ENCODE measurements at regions not wholly inside any gene's neighbourhood (a gene's known extent, or its start where the extent isn't known, plus 50 kb on each side); places are given as distances from the start of the nearest gene placed in this dataset.

- Histone ChIP-seq H3K27ac (ENCODE audit: control insufficient read depth, insufficient read depth) (no peak overlapping the region), H3K27me3 (replicated peaks in 1 of 2; ENCODE audit: control insufficient read depth in 2 of 2, insufficient read depth in 2 of 2, low read length in 1 of 2) (no peaks in the 10 kb centered on the region; a peak in 1 of 4 replicates), H2AFZ (ENCODE audit: control insufficient read depth, low read depth, low read length) (no peak overlapping the region), H3K4me2 (ENCODE audit: control insufficient read depth, insufficient read depth) (no peak overlapping the region), H3K9ac (ENCODE audit: control insufficient read depth, insufficient read depth, low read length) (no peak overlapping the region), H3K4me3 (no peak overlapping the region), H3K4me1 (ENCODE audit: control insufficient read depth, insufficient read depth, low read length) (no peaks in the 10 kb centered on the region), H3K9me3 (replicated peaks; ENCODE audit: control insufficient read depth, insufficient read depth, low read length) (no peaks in the 10 kb centered on the region; the same call in 2 of the 3 replicates), H4K20me1 (ENCODE audit: control insufficient read depth, insufficient read depth) (no peaks in the 10 kb centered on the region), H3K36me3 (ENCODE audit: control insufficient read depth in 2 of 2, insufficient read depth in 2 of 2, low read length in 1 of 2) (no peaks in the 10 kb centered on the region), H3K79me2 (ENCODE audit: control insufficient read depth, insufficient read depth, low read length) (no peaks in the 10 kb centered on the region)
- ATAC-seq: no peak
- ChIA-PET SMC1A (ENCODE audit: uncharacterized antibody, unreplicated experiment) (interaction anchor here (1.2 to 1.5 kb wide), 2 partner anchors 22 to 44 kb away, joined by 3 read pairs; no protein-coding TSS in a partner anchor), RAD21 (ENCODE audit: unreplicated experiment) (interaction anchor here (0.5 kb wide), 1 partner anchor 75 kb away, joined by 3 read pairs; no protein-coding TSS in a partner anchor), POLR2A (no interaction called here), CTCF (interaction anchor here (1.2 kb wide), 1 partner anchor 16 kb away, joined by 3 read pairs; no protein-coding TSS in a partner anchor)
- no peak for FAIRE-seq
- WGBS (ENCODE audit: insufficient coverage, insufficient replicate concordance, low lambda C conversion rate, missing lambda C conversion rate): 65% methylated on average over 3 of the region's 3 CpGs
- DNase-seq (ENCODE audit: low read depth, low spot score): no peak
- no TSS peak for BruUV-seq (replicated peaks)
- intact Hi-C loops (cut with micrococcal nuclease; ENCODE audit: unreplicated experiment) (no loop called here), in situ Hi-C loops (cut with MboI) (no loop called here)
- TF ChIP-seq NR2F1 (conservative IDR thresholded peaks at IDR 0.05) (no peak), YBX1 (IDR thresholded peaks at IDR 0.05) (no peak), RB1 (IDR thresholded peaks at IDR 0.05; ENCODE audit: borderline replicate concordance) (no peak), STAT1 (conservative IDR thresholded peaks at IDR 0.05) (no peak)
Measured at GRCh38 chr13:40475617-40476016, 190.8 kb downstream of the FOXO1 start.

DNA sequence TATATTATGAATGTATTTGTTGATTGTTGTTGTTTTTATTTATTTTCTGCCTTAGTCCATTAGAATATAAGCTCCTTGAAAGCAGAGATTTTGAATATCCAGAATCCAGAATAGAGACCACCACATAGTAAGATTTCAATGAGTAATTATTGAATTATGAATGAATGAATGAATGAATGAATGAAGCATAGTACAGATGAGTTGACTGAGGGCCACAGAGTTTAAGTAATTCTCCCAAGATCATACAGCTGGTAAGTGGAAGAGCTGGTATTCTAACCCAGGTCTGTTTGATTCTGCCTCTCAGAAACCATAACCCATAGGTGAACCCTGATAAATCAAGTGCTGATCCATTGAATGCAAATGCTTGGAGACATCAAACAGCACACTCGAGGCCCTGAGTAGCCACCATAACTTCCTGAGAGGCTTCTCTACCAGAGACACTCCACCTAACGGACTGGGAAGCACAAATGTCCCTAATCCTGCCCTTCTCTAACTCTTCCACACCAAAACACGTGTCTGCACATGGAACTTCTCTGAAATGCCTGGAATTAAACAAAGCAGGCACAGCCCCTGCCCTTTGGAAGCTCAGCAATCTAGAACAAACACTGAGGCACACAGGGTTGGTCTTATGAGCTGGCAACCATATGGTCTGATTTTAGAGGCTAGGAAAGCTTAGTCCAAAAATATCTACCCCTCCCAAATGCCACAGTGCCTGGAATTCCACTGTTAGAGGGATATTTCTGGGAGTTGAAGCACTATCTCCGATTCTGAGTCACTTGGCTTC is 190.1 kb downstream of the FOXO1 start:
- CTCF ChIA-PET: interaction anchor here (1.2 kb wide), 1 partner anchor 17 kb away, joined by 3 read pairs; no protein-coding TSS in a partner anchor
- FAIRE-seq: no peak

More for the DNA sequence above, 190.1 kb downstream of the FOXO1 start:
- intact Hi-C loops (cut with micrococcal nuclease; ENCODE audit: unreplicated experiment): no loop called here
- Histone ChIP-seq H3K36me3 (ENCODE audit: control insufficient read depth in 2 of 2, insufficient read depth in 2 of 2, low read length in 1 of 2) (no peaks in the 10 kb centered on the region), H3K79me2 (ENCODE audit: control insufficient read depth, insufficient read depth, low read length) (no peaks in the 10 kb centered on the region), H2AFZ (ENCODE audit: control insufficient read depth, low read depth, low read length) (no peak overlapping the region), H3K27me3 (replicated peaks in 1 of 2; ENCODE audit: control insufficient read depth in 2 of 2, insufficient read depth in 2 of 2, low read length in 1 of 2) (no peaks in the 10 kb centered on the region; a peak in 1 of 4 replicates), H3K4me1 (ENCODE audit: control insufficient read depth, insufficient read depth, low read length) (no peaks in the 10 kb centered on the region), H3K9ac (ENCODE audit: control insufficient read depth, insufficient read depth, low read length) (no peak overlapping the region), H3K4me3 (no peak overlapping the region), H4K20me1 (ENCODE audit: control insufficient read depth, insufficient read depth) (no peaks in the 10 kb centered on the region), H3K4me2 (ENCODE audit: control insufficient read depth, insufficient read depth) (no peak overlapping the region), H3K27ac (ENCODE audit: control insufficient read depth, insufficient read depth) (no peak overlapping the region), H3K9me3 (replicated peaks; ENCODE audit: control insufficient read depth, insufficient read depth, low read length) (no peaks in the 10 kb centered on the region; the same call in 2 of the 3 replicates)
- ATAC-seq (no peak), DNase-seq (ENCODE audit: low read depth, low spot score) (no peak)
- 15% methylated on average over 4 of the region's 4 CpGs for WGBS (ENCODE audit: insufficient coverage, insufficient replicate concordance, low lambda C conversion rate, missing lambda C conversion rate)
- ChIA-PET SMC1A (ENCODE audit: uncharacterized antibody, unreplicated experiment) (interaction anchor here (1.2 to 1.5 kb wide), 2 partner anchors 22 to 43 kb away, joined by 3 read pairs; no protein-coding TSS in a partner anchor), POLR2A (no interaction called here), RAD21 (ENCODE audit: unreplicated experiment) (interaction anchor here (0.5 kb wide), 1 partner anchor 75 kb away, joined by 3 read pairs; no protein-coding TSS in a partner anchor)
- TF ChIP-seq ZSCAN29 (IDR thresholded peaks at IDR 0.05): no peak
- no peak for TF ChIP-seq CHD4 (IDR thresholded peaks at IDR 0.05)
- no peak for TF ChIP-seq CHD2 (IDR thresholded peaks at IDR 0.05; ENCODE audit: borderline replicate concordance, low read depth, low read length)
- no peak for TF ChIP-seq FOXM1 (IDR thresholded peaks at IDR 0.05; ENCODE audit: low read depth, low read length)
- no peak for TF ChIP-seq NR2C2 (IDR thresholded peaks at IDR 0.05; ENCODE audit: borderline replicate concordance, control insufficient read depth, insufficient read length, low read depth)
- no peak for TF ChIP-seq RELA (IDR thresholded peaks at IDR 0.05; ENCODE audit: borderline replicate concordance, partially characterized antibody)
- no peak for TF ChIP-seq NRF1 (conservative IDR thresholded peaks at IDR 0.05; ENCODE audit: low read depth, low read length)
- TF ChIP-seq ZNF24 (IDR thresholded peaks at IDR 0.05): peak; percentile 86
- TF ChIP-seq ZNF207 (IDR thresholded peaks at IDR 0.05; ENCODE audit: borderline replicate concordance): no peak
- in situ Hi-C loops (cut with MboI): no loop called here
- no TSS peak for BruUV-seq (replicated peaks)
